ENCODE measurements at regions not wholly inside any gene's neighbourhood (a gene's known extent, or its start where the extent isn't known, plus 50 kb on each side); places are given as distances from the start of the nearest gene placed in this dataset.
"Not testable (repeated sequence)": the region's sequence is repeated elsewhere in the genome, so short reads cannot be mapped to it uniquely, and the experiment has no call there.

DNA sequence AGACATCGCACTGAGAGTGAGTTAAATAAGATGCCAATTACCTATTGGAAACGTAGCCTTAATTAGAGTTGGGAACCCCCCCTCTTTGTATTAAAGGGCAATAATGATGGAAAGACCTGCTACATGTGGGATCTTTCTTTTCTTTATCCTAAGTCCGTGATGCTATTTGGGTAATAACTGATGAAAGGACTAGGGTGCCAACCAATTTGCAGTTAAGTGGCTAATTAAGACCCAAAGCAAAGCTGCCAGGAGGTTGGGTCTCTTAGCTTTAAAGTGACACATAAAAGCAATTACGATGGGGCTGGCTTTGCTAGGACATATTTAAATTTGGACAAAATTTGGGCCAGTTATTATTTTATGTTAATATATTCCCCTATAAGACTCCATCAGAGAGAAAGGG lies 728.8 kb downstream of the NR2F1-AS1 start:
- DNase-seq, result no peak

DNA sequence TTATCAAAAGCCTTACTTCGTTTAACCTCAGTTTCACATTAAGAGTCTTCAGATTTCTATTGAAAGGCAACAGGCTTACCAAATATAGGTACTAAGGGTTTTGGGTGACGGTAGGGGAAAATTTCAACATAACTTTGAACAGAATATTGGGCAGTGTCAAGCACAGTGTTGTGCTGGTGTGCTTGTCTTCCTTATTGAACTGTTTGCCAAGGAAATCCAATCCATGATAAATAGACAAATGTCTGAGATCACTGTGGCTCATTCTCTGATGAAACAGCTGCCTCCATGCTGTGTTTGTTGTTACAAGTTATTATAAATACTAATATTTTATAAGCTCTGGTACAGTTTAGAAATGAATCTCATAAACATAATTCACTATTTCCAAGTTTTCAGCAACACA lies 730.1 kb downstream of the NR2F1-AS1 start:
- no peak for DNase-seq

- no peak for DNase-seq
Observed at GRCh38 chr5:92849756-92850155, 731.3 kb downstream of the NR2F1-AS1 start.

- DNase-seq, result no peak
Observed at GRCh38 chr5:92841604-92842155, 739.3 kb downstream of the NR2F1-AS1 start.

DNA sequence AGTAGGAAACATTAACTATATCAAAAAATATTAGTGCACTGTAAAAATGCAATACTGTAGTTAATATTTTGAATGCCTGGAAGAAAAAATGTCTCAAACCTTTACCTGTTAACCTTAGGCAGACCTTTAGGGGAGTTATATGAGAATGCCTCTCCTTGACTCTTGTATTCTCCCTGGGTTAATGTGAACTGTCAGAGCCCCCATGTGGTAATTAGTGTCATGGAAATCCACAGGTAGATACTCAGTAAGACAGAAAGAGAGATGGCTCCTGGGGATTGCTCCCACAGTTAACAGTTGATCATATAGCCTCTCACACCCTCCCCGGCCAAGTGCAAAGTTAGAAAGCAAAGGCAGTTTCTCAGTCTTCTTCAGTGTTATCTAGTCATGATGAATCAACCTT lies 742.8 kb downstream of the NR2F1-AS1 start:
- no peak for DNase-seq

DNA sequence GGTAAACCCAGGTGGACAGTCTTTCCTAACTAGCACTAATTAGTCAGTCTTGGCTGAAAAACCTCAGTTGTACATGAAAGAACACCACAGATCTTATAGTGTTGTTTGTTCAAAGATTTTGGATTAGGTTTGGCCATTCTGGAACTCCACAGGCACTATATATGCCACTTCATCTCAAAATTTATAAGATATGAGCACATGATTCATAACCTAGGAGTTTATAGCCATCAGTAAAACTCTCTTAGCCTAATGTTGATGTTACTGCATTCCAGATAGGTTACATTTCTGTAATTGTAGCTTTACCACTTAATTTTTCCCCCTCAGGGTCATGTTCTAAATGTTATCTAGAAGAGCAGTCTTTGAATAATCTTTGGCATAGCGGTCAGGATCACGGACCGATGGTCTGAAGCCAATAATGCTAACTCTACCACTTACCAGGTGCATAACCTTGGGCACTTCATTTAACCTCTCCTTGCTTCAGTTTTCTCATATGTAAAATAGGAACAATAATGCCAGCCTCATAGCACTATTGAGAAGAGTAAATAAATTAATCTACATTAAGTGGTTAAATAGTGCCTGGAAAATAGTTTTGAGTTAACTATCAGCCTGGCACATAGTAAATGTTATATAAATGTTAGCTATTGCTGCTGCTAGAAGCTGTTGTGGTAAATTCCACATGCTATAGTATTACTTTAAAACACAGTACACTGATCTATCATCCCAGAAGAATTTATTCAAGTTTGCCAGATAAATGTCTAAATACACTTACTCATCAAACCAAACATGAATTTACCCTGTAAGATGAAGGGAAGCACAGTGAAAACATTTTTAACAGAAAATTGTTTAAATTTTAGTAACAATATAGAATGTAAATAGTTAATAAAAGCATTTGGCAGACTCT lies 743.9 kb downstream of the NR2F1-AS1 start:
- DNase-seq, result no peak

DNA sequence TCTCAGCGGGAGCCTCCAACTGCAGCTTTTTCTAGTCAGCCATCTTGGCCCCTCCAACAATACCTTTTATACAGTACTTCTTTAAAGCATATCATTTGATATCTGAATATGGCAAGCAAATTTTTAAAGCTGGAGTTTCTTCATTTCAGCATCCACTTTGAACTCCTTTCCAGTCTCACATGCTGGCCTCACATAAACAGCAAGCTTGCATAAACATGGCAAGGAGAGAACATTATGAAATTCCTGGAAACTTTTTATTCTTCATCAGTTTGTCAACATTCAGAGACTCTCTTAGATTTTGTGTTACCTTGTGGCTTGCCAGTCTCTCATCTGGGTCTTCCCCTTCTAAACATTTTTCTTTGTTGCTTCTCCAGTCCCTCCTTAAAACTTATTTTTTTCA lies 745.3 kb downstream of the NR2F1-AS1 start:
- no peak for DNase-seq

DNA sequence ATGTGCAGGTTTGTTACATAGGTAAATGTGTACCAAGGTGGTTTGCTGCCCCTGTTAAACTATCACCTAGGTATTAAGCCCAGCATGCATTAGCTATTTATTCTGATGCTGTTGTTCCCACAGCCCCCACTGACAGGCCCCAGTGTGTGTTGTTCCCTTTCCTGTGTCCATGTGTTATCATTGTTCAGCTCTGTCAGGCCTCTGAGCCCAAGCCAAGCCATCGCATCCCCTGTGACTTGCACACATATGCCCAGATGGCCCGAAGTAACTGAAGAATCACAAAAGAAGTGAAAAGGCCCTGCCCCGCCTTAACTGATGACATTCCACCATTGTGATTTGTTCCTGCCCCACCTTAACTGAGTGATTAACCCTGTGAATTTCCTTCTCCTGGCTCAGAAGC lies 757.5 kb downstream of the NR2F1-AS1 start:
- not testable (repeated sequence) for DNase-seq

GRCh38 chr5:92822183-92822582 lies 758.8 kb downstream of the NR2F1-AS1 start:
- DNase-seq, result no peak

- DNase-seq, result no peak
Observed at GRCh38 chr5:92809855-92810465, 771.1 kb downstream of the NR2F1-AS1 start.

GRCh38 chr5:92808474-92808873 lies 772.5 kb downstream of the NR2F1-AS1 start:
- no peak for DNase-seq

- no peak for DNase-seq
Observed at GRCh38 chr5:92807085-92807484, 773.9 kb downstream of the NR2F1-AS1 start.

DNA sequence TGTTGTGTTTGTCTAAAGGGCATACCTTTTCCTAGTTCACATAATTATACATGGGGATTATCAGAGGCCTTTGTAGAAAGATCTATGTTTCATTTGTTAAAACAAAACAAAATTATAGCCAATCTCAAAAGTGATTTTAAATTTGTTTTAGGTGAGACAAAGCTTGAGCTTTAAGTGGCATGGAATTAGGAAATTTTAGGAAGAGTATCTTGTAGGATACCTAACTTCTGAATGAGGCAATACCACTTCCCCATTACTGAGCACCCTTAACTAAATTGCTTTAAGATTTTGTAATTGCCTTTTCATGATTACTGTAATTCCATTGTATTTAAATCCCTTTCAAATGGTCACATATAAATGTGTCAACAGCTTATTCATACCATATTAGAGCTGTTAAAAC lies 775.6 kb downstream of the NR2F1-AS1 start:
- DNase-seq, result no peak

- DNase-seq, result no peak
Observed at GRCh38 chr5:92801911-92802310, 779.1 kb downstream of the NR2F1-AS1 start.

GRCh38 chr5:92800365-92800764 lies 780.7 kb downstream of the NR2F1-AS1 start:
- peak; percentile 38 for DNase-seq

DNA sequence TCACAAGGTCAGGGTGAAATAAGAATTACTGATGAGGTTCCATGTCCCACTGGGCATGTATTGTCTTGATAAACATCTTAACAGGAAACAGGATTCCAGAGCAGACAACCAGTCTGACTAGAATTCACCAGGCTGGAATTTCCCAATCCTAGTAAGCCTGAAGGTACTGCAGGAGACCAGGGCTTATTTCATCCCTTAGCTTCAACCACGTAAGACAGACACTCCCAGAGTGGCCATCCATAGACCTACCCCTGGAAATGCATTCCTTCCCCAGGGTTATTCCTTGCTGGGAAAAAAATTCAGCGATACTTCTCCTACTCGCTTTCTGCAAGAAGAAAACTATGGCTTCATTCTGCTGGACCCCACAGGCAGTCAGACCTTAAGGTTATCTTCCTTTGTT lies 785.4 kb downstream of the NR2F1-AS1 start:
- no peak for DNase-seq

DNA sequence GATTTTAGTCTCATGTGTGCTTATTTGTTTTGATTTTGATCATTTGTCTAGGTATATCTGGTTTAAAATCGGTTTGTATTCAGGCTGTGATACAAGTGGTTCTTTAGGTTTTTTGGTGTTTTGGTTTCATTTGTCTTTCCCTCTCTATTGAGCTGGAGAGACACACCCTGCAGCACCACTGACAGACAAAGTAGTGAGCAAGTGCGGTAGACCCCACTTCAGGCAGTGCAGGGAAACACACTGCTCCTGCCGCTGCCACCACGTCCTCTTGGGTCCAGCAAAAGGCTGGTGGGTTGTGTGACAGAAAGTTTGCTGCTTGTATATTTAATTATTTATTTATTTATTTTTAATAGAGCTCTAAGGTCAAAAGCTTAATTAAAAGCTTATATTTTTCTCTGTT lies 801.0 kb downstream of the NR2F1-AS1 start:
- DNase-seq, result no peak

DNA sequence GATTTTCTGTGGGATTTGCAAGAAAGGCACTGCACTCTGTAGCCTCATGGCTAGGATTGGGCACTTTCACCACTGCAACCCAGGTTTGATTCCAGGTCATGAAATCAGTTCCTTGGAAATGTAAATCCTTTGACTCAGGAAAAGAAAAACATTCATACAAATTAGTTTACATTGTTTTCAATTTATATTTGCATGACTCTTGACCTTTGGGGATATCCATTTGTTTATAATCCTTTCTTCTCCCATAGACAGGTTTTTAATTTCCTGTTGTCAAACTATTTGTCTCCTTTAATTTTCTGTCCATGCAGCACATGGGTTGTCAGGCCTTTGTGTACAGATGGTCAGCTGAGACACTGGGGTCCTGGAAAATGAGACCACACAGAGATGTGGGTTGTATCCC lies 801.5 kb downstream of the NR2F1-AS1 start:
- DNase-seq, result no peak

GRCh38 chr5:92778261-92778660 lies 802.8 kb downstream of the NR2F1-AS1 start:
- DNase-seq, result no peak

GRCh38 chr5:92777421-92777820 lies 803.6 kb downstream of the NR2F1-AS1 start:
- no peak for DNase-seq

- no peak for DNase-seq
Observed at GRCh38 chr5:92775711-92776615, 805.1 kb downstream of the NR2F1-AS1 start.

DNA sequence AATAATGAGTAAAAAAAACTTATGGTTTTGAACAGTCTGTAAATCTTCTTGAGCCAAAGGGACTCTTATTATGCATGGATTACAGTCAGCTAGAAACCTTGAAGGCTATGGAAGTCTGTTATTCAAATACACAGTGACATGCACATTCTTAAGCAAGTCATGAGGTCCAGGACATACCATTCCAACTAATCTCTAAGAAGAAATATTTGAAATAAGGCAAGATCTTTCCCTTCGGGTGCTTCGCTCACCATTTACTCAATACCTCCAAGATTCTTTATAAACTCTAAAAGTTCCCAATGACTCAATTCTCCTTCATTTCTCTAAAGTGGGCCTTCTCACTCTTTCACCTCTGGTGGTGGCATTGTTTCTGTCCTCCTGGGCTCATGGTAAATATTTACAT lies 811.0 kb downstream of the NR2F1-AS1 start:
- DNase-seq, result no peak

DNA sequence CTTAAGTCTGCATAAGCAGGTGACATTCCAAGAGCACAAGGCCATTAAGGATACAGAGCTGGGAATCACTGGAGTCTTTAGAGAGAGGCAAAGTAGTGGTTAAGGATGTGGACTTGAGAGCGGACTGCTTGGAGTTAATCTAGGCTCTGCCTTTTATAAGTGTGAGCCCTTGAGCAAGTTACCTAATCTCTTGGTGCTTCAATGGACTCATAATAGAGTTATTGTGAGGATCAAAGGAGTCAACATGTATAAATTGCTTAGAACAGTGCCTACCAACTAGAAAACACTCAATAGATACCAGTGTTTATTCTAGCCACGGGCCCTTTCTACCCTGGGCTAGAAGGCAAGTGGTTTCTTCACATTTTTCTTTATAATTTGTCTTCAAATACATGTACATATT lies 819.4 kb downstream of the NR2F1-AS1 start:
- no peak for DNase-seq
